GM12875 (cell line): ENCODE measurements at regions not wholly inside any gene's neighbourhood (a gene's known extent, or its start where the extent isn't known, plus 50 kb on each side); places are given as distances from the start of the nearest gene placed in this dataset.
"Not testable (repeated sequence)": the region's sequence is repeated elsewhere in the genome, so short reads cannot be mapped to it uniquely, and the experiment has no call there.

Experiments
- H3K4me3 ChIP-seq: one replicate; pipeline ENCODE4 v1.5.1; 2011; ENCODE audit warnings: low read depth, low read length, control low read depth
- TF ChIP-seq, protein P1 (sequence below): IDR thresholded peaks from 2 replicates; pipeline ENCODE4 v1.5.1; 2011; ENCODE audit warnings: low read depth, mild to moderate bottlenecking, control low read depth, inconsistent platforms, low read length, moderate library complexity, borderline replicate concordance; ENCODE audit not compliant: insufficient read depth

DNA sequence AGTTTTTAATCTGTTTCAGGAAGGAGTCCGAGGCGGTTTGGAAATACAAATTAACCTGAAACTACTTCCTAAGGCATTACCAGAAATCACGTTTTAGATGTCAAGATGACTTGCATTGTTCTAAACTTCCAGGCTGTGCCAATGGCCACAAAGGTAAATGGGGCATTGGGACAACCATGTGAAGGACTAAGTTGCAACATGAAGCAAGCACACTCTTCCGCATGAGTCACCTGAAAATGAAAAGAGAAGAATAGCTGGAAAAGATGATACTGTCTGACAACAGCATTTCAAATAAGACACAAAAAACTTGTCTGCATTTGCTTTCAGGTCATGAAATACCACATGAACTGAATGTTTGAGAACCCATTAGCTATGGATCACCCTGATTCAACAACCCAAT, 262.1 kb downstream of the AHR start:
- H3K4me3 ChIP-seq, result no peak overlapping the region
- TF ChIP-seq, protein P1, sequence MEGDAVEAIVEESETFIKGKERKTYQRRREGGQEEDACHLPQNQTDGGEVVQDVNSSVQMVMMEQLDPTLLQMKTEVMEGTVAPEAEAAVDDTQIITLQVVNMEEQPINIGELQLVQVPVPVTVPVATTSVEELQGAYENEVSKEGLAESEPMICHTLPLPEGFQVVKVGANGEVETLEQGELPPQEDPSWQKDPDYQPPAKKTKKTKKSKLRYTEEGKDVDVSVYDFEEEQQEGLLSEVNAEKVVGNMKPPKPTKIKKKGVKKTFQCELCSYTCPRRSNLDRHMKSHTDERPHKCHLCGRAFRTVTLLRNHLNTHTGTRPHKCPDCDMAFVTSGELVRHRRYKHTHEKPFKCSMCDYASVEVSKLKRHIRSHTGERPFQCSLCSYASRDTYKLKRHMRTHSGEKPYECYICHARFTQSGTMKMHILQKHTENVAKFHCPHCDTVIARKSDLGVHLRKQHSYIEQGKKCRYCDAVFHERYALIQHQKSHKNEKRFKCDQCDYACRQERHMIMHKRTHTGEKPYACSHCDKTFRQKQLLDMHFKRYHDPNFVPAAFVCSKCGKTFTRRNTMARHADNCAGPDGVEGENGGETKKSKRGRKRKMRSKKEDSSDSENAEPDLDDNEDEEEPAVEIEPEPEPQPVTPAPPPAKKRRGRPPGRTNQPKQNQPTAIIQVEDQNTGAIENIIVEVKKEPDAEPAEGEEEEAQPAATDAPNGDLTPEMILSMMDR, result no peak

DNA sequence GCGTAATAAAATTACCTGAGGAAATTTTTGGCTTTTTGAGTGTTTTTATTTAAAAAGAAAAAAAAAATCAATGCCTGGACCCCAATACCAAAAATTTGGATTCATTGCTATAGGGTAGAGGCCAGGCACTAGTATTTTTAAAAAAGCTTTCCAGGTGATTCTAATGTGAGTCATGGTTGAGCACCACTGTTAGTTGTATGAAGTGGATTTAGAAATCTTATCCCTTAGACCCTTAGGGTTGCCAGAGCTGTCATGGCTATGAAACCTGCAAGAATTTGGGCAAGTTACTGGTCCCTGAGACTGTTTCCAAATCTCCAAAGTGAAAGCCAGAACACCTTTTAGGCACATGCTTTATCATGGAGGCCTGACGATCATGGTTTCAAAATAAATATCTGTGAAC, 262.5 kb downstream of the AHR start:
- TF ChIP-seq, protein P1, result no peak
- no peak overlapping the region for H3K4me3 ChIP-seq

DNA sequence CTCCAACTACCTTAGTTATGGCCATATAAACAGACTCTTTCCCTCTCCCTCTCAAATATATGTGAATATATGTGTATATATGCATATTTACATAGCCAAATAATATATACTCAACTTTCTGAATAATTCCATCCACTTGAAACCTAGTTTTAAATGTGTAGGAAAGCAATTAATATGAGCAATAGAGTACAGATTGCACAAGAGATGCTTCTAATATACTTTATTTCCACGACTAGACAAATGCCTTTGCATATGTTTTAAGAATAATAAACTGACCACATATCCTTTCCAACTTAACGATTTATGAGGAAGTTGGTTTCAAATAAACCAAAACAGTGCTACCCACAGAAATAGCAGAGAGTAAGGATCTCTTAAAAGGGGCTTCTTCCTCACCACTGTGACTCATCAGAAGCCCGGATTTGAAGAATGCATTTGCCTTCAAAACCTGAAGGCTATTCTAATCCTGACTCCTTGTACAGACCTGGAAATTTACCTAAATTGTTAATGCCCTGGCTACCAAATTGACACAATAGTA, 266.3 kb downstream of the AHR start:
- TF ChIP-seq, protein P1, result no peak
- H3K4me3 ChIP-seq, result no peak overlapping the region

DNA sequence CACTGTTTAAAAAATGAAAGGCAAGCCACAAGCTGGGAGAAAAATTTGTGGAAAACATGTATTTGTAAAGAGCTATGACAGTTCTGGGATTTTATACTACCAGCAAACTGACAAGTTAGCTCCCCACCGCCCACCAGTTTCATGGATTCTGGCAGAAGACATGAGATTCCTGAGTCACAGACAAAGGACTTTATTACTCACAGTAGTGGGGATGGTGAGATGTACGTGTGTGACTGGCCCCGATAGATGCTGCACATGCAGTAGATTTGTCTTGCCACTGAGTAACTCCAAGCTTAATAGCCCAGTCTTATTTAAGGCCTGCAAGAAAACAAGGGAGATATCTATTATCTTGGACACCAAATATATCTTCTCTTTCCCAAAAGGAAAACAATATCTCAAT, 281.7 kb downstream of the AHR start:
- TF ChIP-seq, protein P1, result no peak
- no peak overlapping the region for H3K4me3 ChIP-seq

DNA sequence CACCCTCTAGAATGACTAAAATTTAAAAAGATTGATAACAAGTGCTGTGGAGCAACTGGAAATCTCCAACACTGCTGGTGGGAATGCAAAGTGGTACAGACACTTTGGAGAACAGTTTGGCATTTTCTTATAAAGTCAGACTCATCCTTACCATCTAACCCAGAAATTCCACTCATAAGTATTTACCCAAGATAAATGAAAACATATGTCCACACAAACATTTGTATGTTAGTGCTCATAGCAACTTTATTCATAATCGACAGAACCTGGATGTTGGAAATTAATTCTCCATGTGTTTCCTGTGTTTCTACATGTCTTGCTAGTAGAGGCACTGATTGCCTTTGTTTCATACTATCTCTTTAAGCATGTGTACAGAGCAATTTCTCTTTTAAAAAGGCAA, 282.4 kb downstream of the AHR start:
- H3K4me3 ChIP-seq, result no peak overlapping the region
- TF ChIP-seq, protein P1, result no peak

DNA sequence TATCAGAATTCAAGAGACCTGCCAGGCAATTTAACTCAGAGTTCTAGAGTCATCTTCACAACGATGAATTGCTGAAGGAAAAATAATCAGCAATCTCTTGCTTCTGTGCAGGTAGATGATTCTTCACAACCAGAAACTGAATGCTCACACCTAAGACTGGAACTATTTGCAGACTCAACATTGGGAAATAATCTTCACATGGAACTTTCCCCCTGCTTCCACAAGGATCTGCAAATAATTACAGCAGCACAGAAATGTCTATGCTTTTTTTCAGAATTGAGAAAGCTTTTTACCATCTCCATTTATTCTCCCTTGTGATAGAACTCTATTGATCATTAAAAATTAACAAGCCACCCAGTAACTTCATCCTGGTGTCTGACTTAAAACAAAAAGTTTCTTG, 282.8 kb downstream of the AHR start:
- TF ChIP-seq, protein P1, result no peak
- no peak overlapping the region for H3K4me3 ChIP-seq

DNA sequence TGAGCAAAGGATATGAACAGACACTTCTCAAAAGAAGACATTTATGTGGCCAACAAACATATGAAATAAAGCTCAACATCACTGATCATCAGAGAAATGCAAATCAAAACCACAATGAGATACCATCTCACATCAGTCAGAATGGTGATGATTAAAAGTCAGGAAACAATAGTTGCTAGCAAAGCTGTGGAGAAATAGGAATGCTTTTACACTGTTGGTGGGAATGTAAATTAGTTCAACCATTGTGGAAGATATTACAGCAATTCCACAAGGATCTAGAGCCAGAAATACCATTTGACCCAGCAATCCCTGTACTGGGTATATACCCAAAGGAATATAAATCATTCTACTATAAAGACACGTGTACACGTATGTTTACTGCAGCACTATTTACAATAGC, 284.2 kb downstream of the AHR start:
- H3K4me3 ChIP-seq, result not testable (repeated sequence)

DNA sequence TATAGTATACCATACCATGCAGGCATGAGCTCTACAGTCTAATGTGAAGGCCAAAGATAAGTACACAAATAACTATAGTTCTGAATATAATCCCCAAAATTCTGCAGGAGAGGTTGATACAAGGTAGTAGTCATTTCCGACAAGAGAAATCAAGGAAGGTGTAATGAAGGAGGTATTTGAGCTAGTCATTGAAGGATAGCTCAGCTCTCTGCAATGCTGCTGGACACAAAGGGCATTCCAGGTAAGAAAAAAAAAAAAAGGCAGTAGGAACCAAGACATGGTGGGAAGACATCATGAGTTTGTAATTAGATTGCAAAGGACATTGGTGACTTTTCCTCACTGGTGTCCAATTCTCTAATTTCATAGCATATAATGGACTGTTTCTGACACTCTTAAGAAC, 285.3 kb downstream of the AHR start:
- TF ChIP-seq, protein P1, result no peak
- no peak overlapping the region for H3K4me3 ChIP-seq
